Esophagus muscularis mucosa (tissue), 4 donors: ENCODE measurements at regions not wholly inside any gene's neighbourhood (a gene's known extent, or its start where the extent isn't known, plus 50 kb on each side); places are given as distances from the start of the nearest gene placed in this dataset.

Source experiments
- DNase-seq: peaks from one replicate; pipeline ENCODE4 v3.0.0-alpha.2; 2017; ENCODE audit errors: extremely low spot score
- H3K27ac ChIP-seq, 4 donors: fragments of 200-600 bp; sonication (generic); replicated peaks in 1 of 4; 1 replicate in 3 of 4; 2 replicates in 1 of 4; pipeline ENCODE4 v1.5.1; 2016 to 2019; ENCODE audit warnings: mild to moderate bottlenecking in 1 of 4
- H3K27me3 ChIP-seq, 4 donors: fragments of 200-600 bp; sonication (generic); one replicate each; pipeline versions ENCODE4 v1.5.1 to v1.6.0; 2016 to 2019
- H3K36me3 ChIP-seq, 4 donors: fragments of 200-600 bp; sonication (generic); one replicate each; pipeline ENCODE4 v1.5.1; 2016 to 2019
- H3K4me1 ChIP-seq, 4 donors: fragments of 200-600 bp; sonication (generic); one replicate each; pipeline ENCODE4 v1.5.1; 2016 to 2019
- H3K4me3 ChIP-seq, 4 donors: fragments of 200-600 bp; sonication (generic); 1 replicate in 2 of 4; 2 replicates in 2 of 4; pipeline ENCODE4 v1.5.1; 2016 to 2019; ENCODE audit warnings: mild to moderate bottlenecking in 4 of 4, moderate library complexity in 1 of 4
- H3K9me3 ChIP-seq, 4 donors: fragments of 200-600 bp; sonication (generic); 1 replicate in 3 of 4; 2 replicates in 1 of 4; pipeline ENCODE4 v1.5.1; 2016 to 2019
- EP300 ChIP-seq: sonication (generic); formaldehyde crosslinking; IDR thresholded peaks from one replicate; pipeline ENCODE4 v1.6.1; 2017; ENCODE audit warnings: antibody characterized with exemption
- POLR2A ChIP-seq: fragments of 450-650 bp; IDR thresholded peaks from one replicate; pipeline ENCODE4 v1.6.1; 2017; ENCODE audit warnings: antibody characterized with exemption, moderate library complexity, mild to moderate bottlenecking, low read depth
- POLR2AphosphoS5 ChIP-seq, 2 donors: sonication (generic); formaldehyde crosslinking; IDR thresholded peaks; one replicate each; pipeline ENCODE4 v1.6.1; 2017; ENCODE audit warnings: antibody characterized with exemption in 2 of 2
- WGBS: methylation state at CpG from one replicate; pipeline ENCODE4 v1.1.5; 2018; 5-methylcytosine and 5-hydroxymethylcytosine counted together
- intact Hi-C: fragments of 100-400 bp; cut with DNase I; formaldehyde crosslinking; loops from one replicate; pipeline ENCODE4 v1.15.1; 2023
- TF ChIP-seq, protein P1 (sequence below), 3 experiments: fragments of 200-600 bp in 2 of 3; fragments of 450-650 bp in 1 of 3; sonication (generic) in 2 of 3; IDR thresholded peaks; one replicate each; pipeline ENCODE4 v1.5.1; 2017 to 2019; ENCODE audit warnings: antibody characterized with exemption in 3 of 3, mild to moderate bottlenecking in 2 of 3, moderate library complexity in 1 of 3

DNA sequence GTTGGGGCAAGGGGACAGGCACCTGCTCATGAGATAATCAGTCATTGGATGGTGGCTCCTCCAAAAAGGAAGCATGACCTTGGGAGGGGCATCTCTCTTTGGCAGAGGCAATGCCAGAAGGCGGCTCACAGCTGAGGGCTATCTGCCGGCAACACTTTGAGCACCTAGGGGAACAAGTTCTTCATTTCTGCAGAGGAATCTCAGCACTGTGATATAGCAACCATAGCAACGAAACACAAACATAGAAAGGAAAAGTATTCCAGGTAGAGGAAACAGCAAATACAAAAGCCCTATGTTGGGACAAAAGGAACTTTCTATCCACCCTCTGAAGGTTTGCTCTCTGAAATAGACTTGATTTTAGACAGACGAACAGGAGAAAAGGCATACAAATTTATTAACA lies 89.1 kb upstream of the NEDD4L start:
- Histone ChIP-seq H3K4me1 (peaks cover 0 to 10% (median 8%) of the 10 kb centered on the region in 4 donors), H3K36me3 (no peaks in the 10 kb centered on the region), H3K27me3 (no peaks in the 10 kb centered on the region), H3K4me3 (no peak overlapping the region), H3K9me3 (no peaks in the 10 kb centered on the region), H3K27ac (no peak overlapping the region)
- no peak for DNase-seq
- intact Hi-C loops = no loop called here
- 92% methylated on average over 4 of the region's 4 CpGs for WGBS
- TF ChIP-seq EP300 (no peak), POLR2AphosphoS5 (IDR thresholded peaks at IDR 0.05) (no peak), POLR2A (no peak)
- TF ChIP-seq, protein P1, sequence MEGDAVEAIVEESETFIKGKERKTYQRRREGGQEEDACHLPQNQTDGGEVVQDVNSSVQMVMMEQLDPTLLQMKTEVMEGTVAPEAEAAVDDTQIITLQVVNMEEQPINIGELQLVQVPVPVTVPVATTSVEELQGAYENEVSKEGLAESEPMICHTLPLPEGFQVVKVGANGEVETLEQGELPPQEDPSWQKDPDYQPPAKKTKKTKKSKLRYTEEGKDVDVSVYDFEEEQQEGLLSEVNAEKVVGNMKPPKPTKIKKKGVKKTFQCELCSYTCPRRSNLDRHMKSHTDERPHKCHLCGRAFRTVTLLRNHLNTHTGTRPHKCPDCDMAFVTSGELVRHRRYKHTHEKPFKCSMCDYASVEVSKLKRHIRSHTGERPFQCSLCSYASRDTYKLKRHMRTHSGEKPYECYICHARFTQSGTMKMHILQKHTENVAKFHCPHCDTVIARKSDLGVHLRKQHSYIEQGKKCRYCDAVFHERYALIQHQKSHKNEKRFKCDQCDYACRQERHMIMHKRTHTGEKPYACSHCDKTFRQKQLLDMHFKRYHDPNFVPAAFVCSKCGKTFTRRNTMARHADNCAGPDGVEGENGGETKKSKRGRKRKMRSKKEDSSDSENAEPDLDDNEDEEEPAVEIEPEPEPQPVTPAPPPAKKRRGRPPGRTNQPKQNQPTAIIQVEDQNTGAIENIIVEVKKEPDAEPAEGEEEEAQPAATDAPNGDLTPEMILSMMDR (IDR thresholded peaks at IDR 0.05) = no peak

DNA sequence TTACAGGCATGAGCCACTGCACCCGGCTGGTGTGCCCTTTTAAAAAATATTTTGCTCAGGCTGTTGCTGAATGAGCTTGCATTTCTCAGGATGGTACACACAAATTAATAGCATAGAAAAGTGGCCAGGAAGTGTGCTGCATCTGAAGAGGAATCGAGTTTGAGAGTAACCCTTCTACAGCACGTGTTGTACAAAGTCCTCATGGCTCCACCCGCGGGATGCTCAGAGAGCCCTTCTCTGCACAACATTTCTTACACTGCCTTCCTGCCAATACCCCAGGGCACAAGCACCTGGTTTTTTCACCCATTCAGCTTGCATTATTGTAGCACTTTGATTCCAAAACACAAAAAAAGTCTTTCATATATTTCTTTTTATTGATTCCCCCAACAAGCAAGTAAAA lies 90.1 kb upstream of the NEDD4L start:
- Histone ChIP-seq H3K36me3 (no peaks in the 10 kb centered on the region), H3K27ac (no peak overlapping the region), H3K9me3 (no peaks in the 10 kb centered on the region), H3K27me3 (no peaks in the 10 kb centered on the region), H3K4me3 (no peak overlapping the region), H3K4me1 (peaks cover 0 to 10% (median 8%) of the 10 kb centered on the region in 4 donors)
- TF ChIP-seq, protein P1 (IDR thresholded peaks at IDR 0.05) = no peak
- no peak for TF ChIP-seq POLR2A
- no peak for TF ChIP-seq EP300
- TF ChIP-seq POLR2AphosphoS5 (IDR thresholded peaks at IDR 0.05) = no peak
- WGBS = 84% methylated on average over 5 of the region's 5 CpGs
- DNase-seq = no peak
- intact Hi-C loops = no loop called here

DNA sequence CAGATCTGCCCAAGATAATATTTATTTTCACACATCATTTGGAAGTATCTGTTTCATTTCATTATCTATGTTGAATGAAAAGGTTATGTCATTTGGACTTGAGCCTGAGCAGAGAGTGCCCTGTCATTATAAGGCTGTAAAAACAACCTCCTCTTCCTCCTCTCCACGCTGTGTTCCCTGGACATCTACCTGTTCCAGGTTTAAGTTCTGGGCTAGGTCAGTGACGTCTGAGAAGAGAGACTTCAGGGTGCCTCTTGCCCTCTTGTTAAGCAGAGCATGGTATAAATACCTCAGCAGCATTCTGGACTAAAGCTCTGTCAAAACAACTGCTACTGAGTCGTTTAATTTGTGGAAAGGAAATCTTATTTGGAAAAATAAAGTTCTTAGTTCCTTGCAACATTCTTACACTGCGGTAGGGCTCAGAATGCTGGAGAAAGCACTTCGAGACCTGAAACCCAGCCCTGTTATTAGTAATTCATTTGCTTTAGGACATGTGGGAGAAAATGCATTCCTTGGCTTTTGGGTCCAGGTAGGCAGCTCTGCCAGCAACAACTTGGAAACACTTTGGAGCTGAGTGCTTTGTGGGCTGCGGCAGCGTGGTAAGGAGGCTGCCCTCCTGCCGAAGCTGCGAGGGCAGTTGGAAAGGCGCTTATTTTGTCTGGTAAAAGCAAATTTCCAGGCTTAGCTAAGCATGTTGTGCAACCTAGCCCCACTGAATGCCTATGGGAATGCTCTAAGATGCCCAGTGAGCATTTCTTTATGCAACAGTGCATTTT lies 91.8 kb upstream of the NEDD4L start:
- Histone ChIP-seq H3K27me3 (no peaks in the 10 kb centered on the region), H3K27ac (no peak overlapping the region), H3K9me3 (no peaks in the 10 kb centered on the region), H3K4me1 (peaks cover 0 to 10% (median 8%) of the 10 kb centered on the region in 4 donors), H3K36me3 (no peaks in the 10 kb centered on the region), H3K4me3 (no peak overlapping the region)
- TF ChIP-seq POLR2AphosphoS5 (IDR thresholded peaks at IDR 0.05) = no peak
- no peak for TF ChIP-seq POLR2A
- no peak for TF ChIP-seq EP300
- TF ChIP-seq, protein P1 (IDR thresholded peaks at IDR 0.05) = no peak
- 46% methylated on average over 8 of the region's 10 CpGs for WGBS
- DNase-seq = no peak
- intact Hi-C loops = no loop called here

DNA sequence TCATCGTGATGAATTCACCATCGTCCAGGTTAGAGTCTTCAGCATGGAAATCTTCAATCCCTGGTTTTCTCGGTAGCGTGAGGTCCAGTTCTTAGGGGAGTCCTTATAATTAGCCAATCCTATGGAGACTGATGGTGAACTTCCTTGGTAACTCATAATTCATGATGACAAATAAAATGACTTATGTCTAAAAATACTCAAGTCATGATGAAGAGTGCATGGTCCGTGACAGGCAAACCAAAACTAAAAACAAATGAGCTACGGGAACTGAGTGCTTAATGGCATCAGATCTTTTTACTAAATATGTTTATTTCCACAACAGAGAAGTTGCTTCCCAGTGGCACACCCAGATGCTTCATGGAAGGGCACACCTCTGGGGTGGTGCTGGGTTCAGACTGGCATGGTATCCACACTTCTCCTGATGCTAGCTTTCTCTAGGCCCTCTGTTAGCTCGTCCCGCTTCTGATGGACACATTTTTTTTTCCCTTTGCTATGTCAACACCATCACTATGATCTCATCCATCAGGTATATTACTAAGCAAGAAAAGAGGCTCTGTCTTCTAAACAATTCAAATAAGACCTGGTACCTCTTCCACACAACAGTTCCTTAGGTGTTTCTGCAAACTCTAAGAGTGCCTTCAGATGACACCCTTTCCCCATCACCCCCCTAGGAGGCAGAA lies 92.8 kb upstream of the NEDD4L start:
- no peak overlapping the region for H3K27ac ChIP-seq
- no peak overlapping the region for H3K4me3 ChIP-seq
- TF ChIP-seq, protein P1 (IDR thresholded peaks at IDR 0.05) = no peak
- no peak for TF ChIP-seq POLR2AphosphoS5 (IDR thresholded peaks at IDR 0.05)
- H3K9me3 ChIP-seq = no peaks in the 10 kb centered on the region
- H3K27me3 ChIP-seq = no peaks in the 10 kb centered on the region
- no peaks in the 10 kb centered on the region for H3K36me3 ChIP-seq
- WGBS = 83% methylated on average over 8 of the region's 8 CpGs
- intact Hi-C loops = no loop called here
- no peak for DNase-seq
- H3K4me1 ChIP-seq = peaks cover 0 to 10% (median 8%) of the 10 kb centered on the region in 4 donors
